Astrocyte (in vitro differentiated cells and primary cell): ENCODE measurements at regions not wholly inside any gene's neighbourhood (a gene's known extent, or its start where the extent isn't known, plus 50 kb on each side); places are given as distances from the start of the nearest gene placed in this dataset.

Source experiments
- DNase-seq: peaks from one replicate; pipeline ENCODE4 v3.0.0-alpha.2; 2010; ENCODE audit warnings: low read depth
- FAIRE-seq: peaks from 2 replicates; lab custom pipeline; 2011; peaks lifted over from hg19 to GRCh38; lab: Jason Lieb, UNC
- H2AFZ ChIP-seq: 2 replicates; pipeline ENCODE4 v1.6.0; 2012; ENCODE audit warnings: low read depth, low read length, inconsistent platforms
- H3K27ac ChIP-seq: 2 replicates; pipeline ENCODE4 v1.5.1; 2011; ENCODE audit warnings: low read depth, low read length, inconsistent platforms
- H3K27me3 ChIP-seq: 2 replicates; pipeline ENCODE4 v1.6.0; 2011; ENCODE audit warnings: low read length, inconsistent platforms; ENCODE audit not compliant: insufficient read depth
- H3K36me3 ChIP-seq: 2 replicates; pipeline ENCODE4 v1.5.1; 2011; ENCODE audit warnings: low read length, inconsistent platforms; ENCODE audit not compliant: insufficient read depth
- H3K4me1 ChIP-seq: 2 replicates; pipeline ENCODE4 v1.5.1; 2011; ENCODE audit warnings: low read length, inconsistent platforms; ENCODE audit not compliant: insufficient read depth
- H3K4me2 ChIP-seq: 2 replicates; pipeline ENCODE4 v1.6.0; 2012; ENCODE audit warnings: low read length, inconsistent platforms
- H3K4me3 ChIP-seq: 2 replicates; pipeline ENCODE4 v1.5.1; 2011; ENCODE audit warnings: low read depth, mild to moderate bottlenecking, low read length, inconsistent platforms; ENCODE audit not compliant: insufficient read depth
- H3K79me2 ChIP-seq: 2 replicates; pipeline ENCODE4 v1.6.0; 2012; ENCODE audit warnings: mild to moderate bottlenecking, low read length, inconsistent platforms; ENCODE audit not compliant: insufficient read depth
- H3K9ac ChIP-seq: 2 replicates; pipeline ENCODE4 v1.6.0; 2012; ENCODE audit warnings: mild to moderate bottlenecking, low read length, inconsistent platforms
- H3K9me3 ChIP-seq: 2 replicates; pipeline ENCODE4 v1.5.1; 2012; ENCODE audit warnings: low read depth, mild to moderate bottlenecking, low read length, inconsistent platforms; ENCODE audit not compliant: insufficient read depth
- H4K20me1 ChIP-seq: 2 replicates; pipeline ENCODE4 v1.6.0; 2012; ENCODE audit warnings: low read length, inconsistent platforms; ENCODE audit not compliant: insufficient read depth
- H3K27ac Mint-ChIP-seq: one replicate; pipeline ENCODE4 v1.8.0; 2021; ENCODE audit warnings: mild to moderate bottlenecking, mixed read lengths; ENCODE audit not compliant: unreplicated experiment
- H3K27me3 Mint-ChIP-seq: one replicate; pipeline ENCODE4 v1.8.0; 2021; ENCODE audit warnings: low read depth, mixed read lengths; ENCODE audit not compliant: unreplicated experiment
- H3K36me3 Mint-ChIP-seq: one replicate; pipeline ENCODE4 v1.8.0; 2021; ENCODE audit warnings: low read depth, mixed read lengths; ENCODE audit not compliant: unreplicated experiment
- H3K4me1 Mint-ChIP-seq: one replicate; pipeline ENCODE4 v1.8.0; 2021; ENCODE audit warnings: low read depth, mixed read lengths; ENCODE audit not compliant: unreplicated experiment
- H3K4me3 Mint-ChIP-seq: one replicate; pipeline ENCODE4 v1.8.0; 2021; ENCODE audit warnings: mild to moderate bottlenecking, moderate library complexity, mixed read lengths; ENCODE audit not compliant: unreplicated experiment
- H3K9me3 Mint-ChIP-seq: one replicate; pipeline ENCODE4 v1.8.0; 2021; ENCODE audit warnings: mild to moderate bottlenecking, mixed read lengths; ENCODE audit not compliant: unreplicated experiment
- CTCF ChIP-seq: IDR thresholded peaks from 2 replicates; pipeline ENCODE4 v1.5.1; 2011; ENCODE audit warnings: low read depth, mild to moderate bottlenecking, inconsistent platforms, low read length, moderate library complexity; ENCODE audit not compliant: insufficient read depth
- EZH2 ChIP-seq: IDR thresholded peaks from 2 replicates; pipeline ENCODE4 v1.6.1; 2012; ENCODE audit warnings: mild to moderate bottlenecking, low read length, inconsistent platforms; ENCODE audit not compliant: insufficient read depth

GRCh38 chr14:104425763-104426646 is 153.6 kb upstream of the C14orf180 start:
- Mint-ChIP-seq H3K27me3 (peaks cover 40% of the 10 kb centered on the region), H3K9me3 (no peaks in the 10 kb centered on the region), H3K4me1 (no peaks in the 10 kb centered on the region), H3K4me3 (no peak overlapping the region), H3K27ac (no peak overlapping the region), H3K36me3 (no peaks in the 10 kb centered on the region)
- H3K4me3 ChIP-seq = no peak overlapping the region
- no peaks in the 10 kb centered on the region for H3K79me2 ChIP-seq
- no peaks in the 10 kb centered on the region for H3K36me3 ChIP-seq
- H2AFZ ChIP-seq = no peak overlapping the region
- no peaks in the 10 kb centered on the region for H4K20me1 ChIP-seq
- no peak overlapping the region for H3K9ac ChIP-seq
- no peaks in the 10 kb centered on the region for H3K4me1 ChIP-seq
- H3K4me2 ChIP-seq = no peak overlapping the region
- TF ChIP-seq EZH2 (no peak), CTCF (no peak)
- FAIRE-seq (no peak), DNase-seq (no peak)
- H3K27me3 ChIP-seq = no peaks in the 10 kb centered on the region
- no peak overlapping the region for H3K27ac ChIP-seq
- H3K9me3 ChIP-seq = no peaks in the 10 kb centered on the region

GRCh38 chr14:104427131-104427851 is 152.3 kb upstream of the C14orf180 start:
- H4K20me1 ChIP-seq = no peaks in the 10 kb centered on the region
- Mint-ChIP-seq H3K27me3 (peaks cover 35% of the 10 kb centered on the region), H3K36me3 (no peaks in the 10 kb centered on the region), H3K4me1 (no peaks in the 10 kb centered on the region), H3K27ac (no peak overlapping the region), H3K4me3 (no peak overlapping the region), H3K9me3 (no peaks in the 10 kb centered on the region)
- H3K4me2 ChIP-seq = no peak overlapping the region
- no peaks in the 10 kb centered on the region for H3K27me3 ChIP-seq
- H3K27ac ChIP-seq = no peak overlapping the region
- no peak overlapping the region for H3K4me3 ChIP-seq
- H3K9ac ChIP-seq = no peak overlapping the region
- H3K9me3 ChIP-seq = no peaks in the 10 kb centered on the region
- FAIRE-seq = no peak
- H3K79me2 ChIP-seq = no peaks in the 10 kb centered on the region
- no peaks in the 10 kb centered on the region for H3K36me3 ChIP-seq
- H2AFZ ChIP-seq = no peak overlapping the region
- no peaks in the 10 kb centered on the region for H3K4me1 ChIP-seq
- TF ChIP-seq CTCF (no peak), EZH2 (no peak)
- DNase-seq = no peak
